H1 (cell line): ENCODE measurements at regions not wholly inside any gene's neighbourhood (a gene's known extent, or its start where the extent isn't known, plus 50 kb on each side); places are given as distances from the start of the nearest gene placed in this dataset.

Experiments
- ASH2L ChIP-seq: fragments of 200-600, 300-600 bp; sonication (generic); IDR thresholded peaks from one replicate; pipeline ENCODE4 v1.7.1; 2017; ENCODE audit warnings: low read length
- CBX5 ChIP-seq: fragments of 300-800, 300-1000 bp; sonication (generic); IDR thresholded peaks from 2 replicates; pipeline ENCODE4 v1.7.1; 2016; ENCODE audit warnings: antibody characterized with exemption, low read length, low read depth
- EZH2 ChIP-seq: fragments of 200-600 bp; sonication (generic); IDR thresholded peaks from 2 replicates; pipeline ENCODE4 v1.7.1; 2012; ENCODE audit warnings: low read depth, mild to moderate bottlenecking, moderate library complexity, low read length, inconsistent platforms; ENCODE audit not compliant: severe bottlenecking
- HDAC2 ChIP-seq, 2 experiments: fragments of 300-600 bp in 1 of 2; sonication (generic) in 1 of 2; IDR thresholded peaks; 2 replicates each; pipeline ENCODE4 v1.6.1; 2011 to 2012; ENCODE audit warnings: low read depth in 2 of 2, low read length in 2 of 2, mild to moderate bottlenecking in 2 of 2, moderate library complexity in 2 of 2, borderline replicate concordance in 1 of 2, inconsistent platforms in 1 of 2
- POLR2AphosphoS5 ChIP-seq: IDR thresholded peaks from 2 replicates; pipeline ENCODE4 v1.6.1; 2011; ENCODE audit warnings: low read depth, low read length
- RNF2 ChIP-seq: fragments of 200-900, 300-1000 bp; sonication (generic); IDR thresholded peaks from 2 replicates; pipeline ENCODE4 v1.7.1; 2016; ENCODE audit warnings: borderline replicate concordance, low read depth, mild to moderate bottlenecking, antibody characterized with exemption, low read length; ENCODE audit not compliant: poor library complexity, severe bottlenecking; ENCODE audit errors: missing control alignments
- SRF ChIP-seq: IDR thresholded peaks from 2 replicates; pipeline ENCODE4 v1.6.1; 2011; ENCODE audit warnings: mild to moderate bottlenecking, low read depth, low read length, moderate library complexity
- TF ChIP-seq, protein P1 (sequence below), 3 experiments: IDR thresholded peaks; 1 replicate in 2 of 3; 2 replicates in 1 of 3; pipeline versions ENCODE4 v1.5.1 to v1.6.1; 2011; ENCODE audit warnings: low read length in 3 of 3, mild to moderate bottlenecking in 3 of 3, inconsistent platforms in 2 of 3, low read depth in 1 of 3, moderate library complexity in 1 of 3; ENCODE audit not compliant: insufficient read depth in 1 of 3; ENCODE audit errors: control extremely low read depth in 1 of 3

DNA sequence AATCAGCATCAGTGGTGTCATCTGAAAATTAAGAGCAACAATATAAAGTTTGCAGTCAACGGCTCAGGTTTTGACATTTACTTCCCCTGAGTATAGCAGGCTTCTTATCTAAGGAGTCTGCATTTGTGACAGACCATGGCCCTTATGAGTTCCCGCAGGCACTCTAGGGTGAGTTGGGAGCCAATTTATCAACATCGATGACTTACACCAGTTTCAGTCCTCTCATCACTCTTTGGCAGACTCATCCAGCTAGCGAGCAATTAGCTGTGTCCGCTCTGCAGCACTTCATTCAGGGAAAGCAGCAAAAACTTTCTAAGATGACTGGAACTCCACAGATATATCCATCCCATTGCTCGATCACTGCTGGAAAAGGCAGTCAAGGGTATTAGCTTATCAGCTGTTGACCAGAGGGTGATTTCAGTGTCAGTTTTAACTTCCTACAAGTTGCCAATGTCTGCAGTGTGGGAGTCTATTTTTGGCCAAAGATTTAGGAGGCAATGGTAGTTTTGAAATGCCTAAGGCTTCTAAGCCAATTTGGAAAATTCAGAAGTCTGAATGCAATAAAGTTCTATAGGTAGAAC lies 625.1 kb upstream of the TENM3 start:
- TF ChIP-seq SRF = no peak
- no peak for TF ChIP-seq CBX5
- TF ChIP-seq EZH2 = no peak
- TF ChIP-seq POLR2AphosphoS5 = no peak
- no peak for TF ChIP-seq ASH2L
- TF ChIP-seq, protein P1, sequence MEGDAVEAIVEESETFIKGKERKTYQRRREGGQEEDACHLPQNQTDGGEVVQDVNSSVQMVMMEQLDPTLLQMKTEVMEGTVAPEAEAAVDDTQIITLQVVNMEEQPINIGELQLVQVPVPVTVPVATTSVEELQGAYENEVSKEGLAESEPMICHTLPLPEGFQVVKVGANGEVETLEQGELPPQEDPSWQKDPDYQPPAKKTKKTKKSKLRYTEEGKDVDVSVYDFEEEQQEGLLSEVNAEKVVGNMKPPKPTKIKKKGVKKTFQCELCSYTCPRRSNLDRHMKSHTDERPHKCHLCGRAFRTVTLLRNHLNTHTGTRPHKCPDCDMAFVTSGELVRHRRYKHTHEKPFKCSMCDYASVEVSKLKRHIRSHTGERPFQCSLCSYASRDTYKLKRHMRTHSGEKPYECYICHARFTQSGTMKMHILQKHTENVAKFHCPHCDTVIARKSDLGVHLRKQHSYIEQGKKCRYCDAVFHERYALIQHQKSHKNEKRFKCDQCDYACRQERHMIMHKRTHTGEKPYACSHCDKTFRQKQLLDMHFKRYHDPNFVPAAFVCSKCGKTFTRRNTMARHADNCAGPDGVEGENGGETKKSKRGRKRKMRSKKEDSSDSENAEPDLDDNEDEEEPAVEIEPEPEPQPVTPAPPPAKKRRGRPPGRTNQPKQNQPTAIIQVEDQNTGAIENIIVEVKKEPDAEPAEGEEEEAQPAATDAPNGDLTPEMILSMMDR (IDR thresholded peaks at IDR 0.05; ENCODE audit: control extremely low read depth in 1 of 3, insufficient read depth in 1 of 3, low read depth in 1 of 3, low read length in 3 of 3) = no peak
- no peak for TF ChIP-seq HDAC2 (IDR thresholded peaks at IDR 0.05; ENCODE audit: borderline replicate concordance in 1 of 2, low read depth in 2 of 2, low read length in 2 of 2)
- TF ChIP-seq RNF2 = no peak
